ENCODE measurements at regions not wholly inside any gene's neighbourhood (a gene's known extent, or its start where the extent isn't known, plus 50 kb on each side); places are given as distances from the start of the nearest gene placed in this dataset.

DNA sequence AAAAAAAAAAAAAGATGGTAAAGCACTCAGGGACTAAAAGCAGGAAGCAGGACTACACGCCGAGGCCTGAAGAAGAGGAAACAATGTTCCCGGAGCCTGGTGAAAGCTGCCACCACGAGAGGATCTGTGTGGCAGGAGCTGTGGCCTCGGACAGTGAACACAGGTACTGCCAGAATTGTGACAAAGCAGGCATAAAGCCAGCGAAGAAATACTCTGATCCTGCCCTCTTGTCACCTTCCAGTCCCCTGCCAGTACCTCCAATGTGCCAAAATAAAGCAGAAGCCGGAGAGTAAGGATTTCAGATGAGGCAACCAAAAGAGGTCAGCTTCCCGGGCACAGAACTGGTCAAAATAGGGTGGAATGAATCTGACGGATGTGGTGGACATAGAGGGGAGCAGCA is 211.5 kb upstream of the TARS1 start:
- no peak for DNase-seq (ENCODE audit: extremely low read depth, insufficient read length)
- TF ChIP-seq CTCF (IDR thresholded peaks at IDR 0.05; ENCODE audit: insufficient read depth, low read length, poor library complexity, severe bottlenecking), result no peak
- H3K36me3 ChIP-seq (ENCODE audit: control insufficient read depth, insufficient read depth, low read length), result no peaks in the 10 kb centered on the region
- peaks cover 1% of the 10 kb centered on the region for H3K27me3 ChIP-seq (replicated peaks; ENCODE audit: control insufficient read depth, insufficient read depth, low read length)
- no peak overlapping the region for H3K4me3 ChIP-seq (replicated peaks; ENCODE audit: low read depth, low read length)

DNA sequence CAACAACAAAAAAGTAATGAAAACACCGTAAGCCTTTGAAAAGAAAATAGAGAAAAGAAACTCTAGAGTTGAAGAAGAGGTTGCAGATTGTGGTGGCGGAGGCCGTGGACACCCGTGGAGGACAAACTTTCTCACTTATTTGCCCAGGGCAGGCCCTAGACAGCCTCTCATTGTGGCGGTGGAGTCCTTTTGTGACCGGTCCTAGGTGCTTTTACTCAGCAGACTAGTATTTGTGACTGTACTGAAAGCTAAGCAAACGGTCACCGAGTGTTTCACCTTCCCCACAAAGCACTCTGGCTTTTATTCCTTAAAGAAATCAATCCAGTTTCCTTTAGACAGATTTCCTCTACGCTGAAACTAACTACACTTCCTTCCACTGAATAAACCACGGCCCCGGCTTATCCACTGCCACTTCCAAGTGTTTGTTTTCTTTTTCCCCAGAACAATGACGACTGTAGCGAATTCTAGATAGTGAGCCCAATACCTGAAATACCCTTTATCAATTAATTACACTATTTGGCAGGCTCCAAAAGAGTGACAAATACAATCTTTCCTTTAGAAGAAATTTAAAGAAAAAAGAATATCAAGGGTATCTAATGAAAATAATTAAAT is 210.2 kb upstream of the TARS1 start:
- no peak for DNase-seq (ENCODE audit: extremely low read depth, insufficient read length)
- no peaks in the 10 kb centered on the region for H3K36me3 ChIP-seq (ENCODE audit: control insufficient read depth, insufficient read depth, low read length)
- H3K27me3 ChIP-seq (replicated peaks; ENCODE audit: control insufficient read depth, insufficient read depth, low read length), result peaks cover 1% of the 10 kb centered on the region
- H3K4me3 ChIP-seq (replicated peaks; ENCODE audit: low read depth, low read length), result no peak overlapping the region
- no peak for TF ChIP-seq CTCF (IDR thresholded peaks at IDR 0.05; ENCODE audit: insufficient read depth, low read length, poor library complexity, severe bottlenecking)

GRCh38 chr5:33231214-33231710 is 209.5 kb upstream of the TARS1 start:
- DNase-seq (ENCODE audit: extremely low read depth, insufficient read length), result no peak
- no peak for TF ChIP-seq CTCF (IDR thresholded peaks at IDR 0.05; ENCODE audit: insufficient read depth, low read length, poor library complexity, severe bottlenecking)
- Histone ChIP-seq H3K4me3 (replicated peaks; ENCODE audit: low read depth, low read length) (no peak overlapping the region), H3K36me3 (ENCODE audit: control insufficient read depth, insufficient read depth, low read length) (no peaks in the 10 kb centered on the region), H3K27me3 (replicated peaks; ENCODE audit: control insufficient read depth, insufficient read depth, low read length) (peaks cover 1% of the 10 kb centered on the region)

DNA sequence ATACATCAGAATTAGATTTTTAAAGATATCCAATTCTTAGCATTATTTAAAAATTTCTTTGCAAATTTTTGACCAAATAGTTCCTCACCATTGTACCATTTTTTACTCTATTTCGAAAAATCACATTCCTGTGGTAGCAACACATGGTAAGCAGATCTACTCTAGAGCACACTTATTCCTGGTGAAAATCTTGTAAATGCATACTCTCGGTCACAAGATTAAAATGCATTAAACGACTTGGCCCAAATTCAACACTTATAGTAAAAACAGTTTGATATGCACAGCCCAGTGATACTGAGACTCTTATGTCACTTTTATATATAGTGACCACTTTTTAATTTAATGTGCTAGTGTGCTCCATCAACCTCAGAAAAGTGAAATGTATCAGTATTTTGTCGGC is 208.8 kb upstream of the TARS1 start:
- no peak for TF ChIP-seq CTCF (IDR thresholded peaks at IDR 0.05; ENCODE audit: insufficient read depth, low read length, poor library complexity, severe bottlenecking)
- DNase-seq (ENCODE audit: extremely low read depth, insufficient read length), result no peak
- no peaks in the 10 kb centered on the region for H3K36me3 ChIP-seq (ENCODE audit: control insufficient read depth, insufficient read depth, low read length)
- H3K27me3 ChIP-seq (replicated peaks; ENCODE audit: control insufficient read depth, insufficient read depth, low read length), result peaks cover 1% of the 10 kb centered on the region
- H3K4me3 ChIP-seq (replicated peaks; ENCODE audit: low read depth, low read length), result no peak overlapping the region

- H3K27me3 ChIP-seq (replicated peaks; ENCODE audit: control insufficient read depth, insufficient read depth, low read length), result no peaks in the 10 kb centered on the region
- no peak for TF ChIP-seq CTCF (IDR thresholded peaks at IDR 0.05; ENCODE audit: insufficient read depth, low read length, poor library complexity, severe bottlenecking)
- H3K4me3 ChIP-seq (replicated peaks; ENCODE audit: low read depth, low read length), result no peak overlapping the region
- no peaks in the 10 kb centered on the region for H3K36me3 ChIP-seq (ENCODE audit: control insufficient read depth, insufficient read depth, low read length)
- no peak for DNase-seq (ENCODE audit: extremely low read depth, insufficient read length)
Measured at GRCh38 chr5:33232731-33233505, 207.8 kb upstream of the TARS1 start.

All from GM06990 (cell line).